ENCODE measurements at regions not wholly inside any gene's neighbourhood (a gene's known extent, or its start where the extent isn't known, plus 50 kb on each side); places are given as distances from the start of the nearest gene placed in this dataset.
"Not testable (repeated sequence)": the region's sequence is repeated elsewhere in the genome, so short reads cannot be mapped to it uniquely, and the experiment has no call there.

- Mint-ChIP-seq H3K27ac (no peak overlapping the region), H3K36me3 (no peaks in the 10 kb centered on the region), H3K4me3 (no peak overlapping the region), H3K4me1 (no peaks in the 10 kb centered on the region), H3K9me3 (peaks cover 9% of the 10 kb centered on the region)
- ATAC-seq (no peak), DNase-seq (ENCODE audit: low spot score in 2 of 2) (no peak)
Measured at GRCh38 chr2:193469251-193469650, 1274.5 kb upstream of the TMEFF2 start.

DNA sequence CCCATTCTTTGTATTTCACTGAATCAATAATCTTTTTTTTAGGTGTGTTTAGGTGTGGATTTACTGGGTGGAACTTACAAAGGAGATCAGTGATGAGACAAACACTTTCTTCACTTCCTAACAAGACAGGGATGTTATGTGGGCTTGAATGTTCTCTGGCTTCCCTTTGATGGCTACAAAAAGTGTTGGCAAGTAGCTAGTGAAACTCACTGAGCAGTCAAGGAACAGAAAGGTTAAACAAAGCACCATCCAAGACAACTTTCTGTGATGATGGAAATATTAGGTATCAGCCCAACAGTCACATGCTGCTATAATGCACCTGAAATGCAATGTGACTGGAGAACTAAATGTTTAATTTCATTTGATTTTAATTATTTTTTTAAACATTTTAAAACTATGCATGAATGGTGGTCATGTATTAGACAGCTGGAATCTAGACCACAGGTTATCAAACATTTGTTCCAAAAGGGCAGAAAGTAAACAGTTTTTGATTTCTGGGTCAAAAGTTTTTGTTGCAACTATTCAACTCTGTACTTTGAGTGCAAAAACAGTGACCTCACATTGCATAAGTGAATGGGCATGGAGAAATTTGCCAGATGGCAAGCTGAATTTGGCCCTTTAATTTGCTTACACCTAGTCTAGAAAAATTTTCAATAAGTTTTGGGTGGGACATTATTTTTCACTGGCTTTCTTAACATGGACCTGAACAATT, 1272.7 kb upstream of the TMEFF2 start:
- ATAC-seq (no peak), DNase-seq (ENCODE audit: low spot score in 2 of 2) (no peak)
- Mint-ChIP-seq H3K4me1 (no peaks in the 10 kb centered on the region), H3K4me3 (no peak overlapping the region), H3K9me3 (peaks cover 9% of the 10 kb centered on the region), H3K36me3 (no peaks in the 10 kb centered on the region), H3K27ac (no peak overlapping the region)

DNA sequence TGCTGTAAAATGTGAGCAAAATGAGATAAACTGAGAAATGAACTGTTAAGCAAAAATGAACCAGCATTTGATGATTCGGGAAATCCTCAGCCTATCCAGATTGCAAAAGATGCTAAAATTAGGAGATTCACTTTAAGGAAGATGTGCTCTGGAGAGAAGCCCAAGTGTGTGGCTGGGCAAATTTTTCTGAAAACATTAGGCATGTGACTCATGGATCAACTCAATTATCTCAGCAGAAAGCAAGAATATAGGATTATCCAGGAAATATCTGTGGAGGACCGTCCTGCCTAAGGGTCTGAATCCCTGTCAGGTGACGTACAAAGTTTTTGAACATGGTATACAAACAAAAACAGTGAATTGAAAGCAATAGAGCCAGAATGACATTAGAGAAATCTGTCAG, 1268.3 kb upstream of the TMEFF2 start:
- ATAC-seq = no peak
- Mint-ChIP-seq H3K4me1 (no peaks in the 10 kb centered on the region), H3K9me3 (peaks cover 11% of the 10 kb centered on the region), H3K27ac (no peak overlapping the region), H3K36me3 (no peaks in the 10 kb centered on the region), H3K4me3 (no peak overlapping the region)
- no peak for DNase-seq (ENCODE audit: low spot score in 2 of 2)

DNA sequence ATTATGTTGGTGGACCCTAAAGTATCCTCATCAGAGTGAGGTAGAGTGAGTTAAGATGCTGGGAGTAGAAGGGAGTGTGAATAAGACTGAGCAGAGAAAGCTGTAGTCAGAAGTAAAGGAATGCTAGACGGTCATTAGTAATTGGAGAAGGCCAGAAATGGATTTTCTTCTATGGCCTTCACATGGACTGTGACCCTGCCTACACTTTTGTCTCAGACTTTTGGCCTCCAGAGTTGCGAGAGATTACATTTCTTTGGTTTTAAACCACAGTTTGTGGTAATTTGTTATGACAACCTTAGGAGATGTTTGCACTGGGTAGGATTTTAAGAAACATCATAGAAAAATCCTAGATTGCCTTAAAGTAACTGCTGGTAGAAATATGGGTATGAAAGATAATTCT, 1267.7 kb upstream of the TMEFF2 start:
- Mint-ChIP-seq H3K9me3 (peaks cover 11% of the 10 kb centered on the region), H3K4me1 (no peaks in the 10 kb centered on the region), H3K27ac (no peak overlapping the region), H3K36me3 (no peaks in the 10 kb centered on the region), H3K4me3 (no peak overlapping the region)
- DNase-seq (ENCODE audit: low spot score in 2 of 2) (no peak), ATAC-seq (no peak)

DNA sequence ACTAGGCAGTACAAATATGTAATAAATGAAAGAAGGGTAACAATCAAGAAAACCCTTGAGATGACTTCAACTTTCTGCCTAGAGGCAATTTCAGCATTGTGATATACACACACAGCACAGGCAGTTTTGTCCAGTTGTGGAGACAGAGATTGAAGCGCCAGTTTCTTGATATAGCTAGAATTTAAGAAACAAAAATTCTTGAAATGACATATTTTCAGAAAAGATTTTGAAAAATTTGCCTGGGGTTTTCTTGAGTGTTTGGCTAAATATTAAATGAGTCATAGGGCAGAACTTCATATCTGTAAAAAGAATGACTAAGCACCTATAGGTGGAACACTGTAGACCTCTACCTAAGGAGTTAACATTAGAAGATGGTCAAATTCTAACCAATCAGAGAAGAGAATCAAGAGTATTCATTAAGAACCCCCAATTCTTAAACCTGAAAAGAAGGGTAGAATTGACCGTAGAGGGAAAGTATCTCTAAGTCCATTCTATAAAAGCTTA, 1266.8 kb upstream of the TMEFF2 start:
- no peak for DNase-seq (ENCODE audit: low spot score in 2 of 2)
- no peak for ATAC-seq
- no peak overlapping the region for H3K27ac Mint-ChIP-seq
- no peaks in the 10 kb centered on the region for H3K36me3 Mint-ChIP-seq
- no peak overlapping the region for H3K4me3 Mint-ChIP-seq
- H3K9me3 Mint-ChIP-seq = peaks cover 13% of the 10 kb centered on the region
- no peaks in the 10 kb centered on the region for H3K4me1 Mint-ChIP-seq

GRCh38 chr2:193446967-193447366, 1252.2 kb upstream of the TMEFF2 start:
- Mint-ChIP-seq H3K27ac (no peak overlapping the region), H3K9me3 (peaks cover 9% of the 10 kb centered on the region), H3K36me3 (no peaks in the 10 kb centered on the region), H3K4me3 (no peak overlapping the region), H3K4me1 (no peaks in the 10 kb centered on the region)
- no peak for DNase-seq (ENCODE audit: low spot score in 2 of 2)
- ATAC-seq = no peak

- DNase-seq (ENCODE audit: low spot score in 2 of 2) = no peak
- Mint-ChIP-seq H3K4me1 (no peaks in the 10 kb centered on the region), H3K36me3 (no peaks in the 10 kb centered on the region), H3K4me3 (no peak overlapping the region), H3K9me3 (peaks cover 13% of the 10 kb centered on the region), H3K27ac (no peak overlapping the region)
- ATAC-seq = no peak
Measured at GRCh38 chr2:193442293-193442692, 1247.6 kb upstream of the TMEFF2 start.

DNA sequence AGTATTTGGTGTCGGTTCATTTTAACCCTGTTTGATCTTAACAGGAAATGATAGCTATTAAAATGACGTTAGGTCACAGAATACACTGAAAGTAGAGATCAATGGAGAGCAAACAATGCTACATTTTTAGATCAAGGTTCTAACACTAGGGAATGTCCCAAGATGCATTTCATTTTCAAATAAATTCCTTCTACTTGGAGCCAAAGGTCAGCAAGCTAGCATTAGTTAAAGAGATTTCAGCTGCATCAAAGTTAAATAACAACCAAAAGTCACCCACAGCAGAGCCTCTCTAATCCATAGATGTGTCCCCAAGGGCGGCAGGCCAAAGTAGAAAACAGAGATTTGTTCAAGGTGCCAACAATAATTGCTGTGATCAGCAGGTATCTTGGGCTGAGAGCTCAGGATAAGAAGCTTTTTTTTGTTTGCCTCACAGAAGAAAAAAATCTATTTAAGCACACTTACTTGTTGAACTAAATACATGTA, 1233.6 kb upstream of the TMEFF2 start:
- H3K9me3 Mint-ChIP-seq = no peaks in the 10 kb centered on the region
- DNase-seq (ENCODE audit: low spot score in 2 of 2) = no peak
- H3K36me3 Mint-ChIP-seq = no peaks in the 10 kb centered on the region
- ATAC-seq = no peak
- H3K4me1 Mint-ChIP-seq = no peaks in the 10 kb centered on the region
- H3K27ac Mint-ChIP-seq = no peak overlapping the region
- no peak overlapping the region for H3K4me3 Mint-ChIP-seq

DNA sequence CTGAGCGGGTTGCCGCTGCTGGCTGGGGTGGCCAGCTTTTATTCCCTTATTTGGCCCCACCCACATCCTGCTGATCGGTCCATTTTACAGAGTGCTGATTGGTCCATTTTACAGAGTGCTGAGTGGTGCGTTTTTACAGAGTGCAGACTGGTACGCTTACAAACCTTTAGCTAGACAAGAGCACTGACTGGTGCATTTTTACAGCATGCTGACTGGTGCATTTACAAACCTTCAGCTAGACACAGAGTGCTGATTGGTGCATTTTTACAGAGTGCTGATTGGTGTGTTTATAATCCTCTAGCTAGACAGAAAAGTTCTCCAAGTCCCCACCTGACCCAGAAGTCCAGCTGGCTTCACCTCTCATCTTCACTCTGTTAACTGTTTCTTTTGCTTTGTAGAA, 1217.6 kb upstream of the TMEFF2 start:
- not testable (repeated sequence) for H3K27ac Mint-ChIP-seq; H3K4me3 Mint-ChIP-seq; H3K36me3 Mint-ChIP-seq; DNase-seq (ENCODE audit: low spot score in 2 of 2); H3K4me1 Mint-ChIP-seq; ATAC-seq
- H3K9me3 Mint-ChIP-seq = peaks cover 14% of the 10 kb centered on the region

DNA sequence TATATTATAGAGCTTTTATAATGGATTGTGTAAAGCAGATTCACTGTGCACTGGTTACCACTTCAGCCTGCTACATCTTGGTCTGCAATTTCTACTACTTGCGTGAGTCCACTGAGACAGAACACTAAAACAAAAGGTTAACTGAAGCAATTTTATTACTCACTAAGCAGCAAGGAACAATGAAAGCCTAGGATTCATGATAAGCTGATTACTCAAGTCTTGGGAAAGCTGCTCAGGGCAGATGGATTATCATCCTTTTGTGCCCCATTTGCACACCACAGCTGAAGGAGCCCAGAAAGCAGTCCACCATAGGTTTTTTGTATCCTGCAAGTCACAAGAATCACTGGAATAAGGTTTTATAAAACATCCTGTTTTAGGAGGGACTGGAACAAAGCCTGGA, 1215.2 kb upstream of the TMEFF2 start:
- no peaks in the 10 kb centered on the region for H3K36me3 Mint-ChIP-seq
- no peak overlapping the region for H3K27ac Mint-ChIP-seq
- peaks cover 11% of the 10 kb centered on the region for H3K9me3 Mint-ChIP-seq
- H3K4me3 Mint-ChIP-seq = no peak overlapping the region
- H3K4me1 Mint-ChIP-seq = no peaks in the 10 kb centered on the region
- ATAC-seq (no peak), DNase-seq (ENCODE audit: low spot score in 2 of 2) (no peak)

GRCh38 chr2:193382583-193382982, 1187.8 kb upstream of the TMEFF2 start:
- Mint-ChIP-seq H3K4me1 (no peaks in the 10 kb centered on the region), H3K4me3 (no peak overlapping the region), H3K27ac (no peak overlapping the region), H3K9me3 (no peaks in the 10 kb centered on the region), H3K36me3 (no peaks in the 10 kb centered on the region)
- DNase-seq (ENCODE audit: low spot score in 2 of 2) = no peak
- no peak for ATAC-seq

- no peaks in the 10 kb centered on the region for H3K4me1 Mint-ChIP-seq
- H3K36me3 Mint-ChIP-seq = no peaks in the 10 kb centered on the region
- ATAC-seq = peak; percentile 60
- no peak overlapping the region for H3K4me3 Mint-ChIP-seq
- no peak overlapping the region for H3K27ac Mint-ChIP-seq
- DNase-seq (ENCODE audit: low spot score in 2 of 2) = no peak
- H3K9me3 Mint-ChIP-seq = peaks cover 2% of the 10 kb centered on the region
Measured at GRCh38 chr2:193377789-193378188, 1183.1 kb upstream of the TMEFF2 start.

DNA sequence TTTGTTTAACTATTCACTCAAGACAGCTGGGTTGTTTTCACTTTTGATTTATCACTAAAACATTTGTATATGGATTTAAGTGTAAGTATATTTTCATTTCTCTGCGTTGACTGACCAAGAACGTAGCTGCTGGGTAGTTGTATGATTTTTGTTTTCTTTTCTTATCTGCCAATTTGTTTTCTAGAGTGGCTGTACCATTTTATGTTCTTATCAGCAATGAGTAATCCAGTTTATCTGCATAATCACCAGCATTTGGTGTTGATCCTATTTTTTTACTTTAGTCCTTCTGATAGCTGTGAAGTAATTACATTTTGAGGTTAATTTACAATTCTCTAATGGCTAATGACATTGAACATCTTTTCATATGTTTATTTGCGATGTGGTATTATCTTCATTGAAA, 1178.4 kb upstream of the TMEFF2 start:
- H3K27ac Mint-ChIP-seq = no peak overlapping the region
- peaks cover 2% of the 10 kb centered on the region for H3K9me3 Mint-ChIP-seq
- H3K36me3 Mint-ChIP-seq = no peaks in the 10 kb centered on the region
- H3K4me1 Mint-ChIP-seq = no peaks in the 10 kb centered on the region
- H3K4me3 Mint-ChIP-seq = no peak overlapping the region
- ATAC-seq (no peak), DNase-seq (ENCODE audit: low spot score in 2 of 2) (no peak)

GRCh38 chr2:193371200-193371599, 1176.5 kb upstream of the TMEFF2 start:
- DNase-seq (ENCODE audit: low spot score in 2 of 2) (no peak), ATAC-seq (no peak)
- Mint-ChIP-seq H3K4me1 (no peaks in the 10 kb centered on the region), H3K27ac (no peak overlapping the region), H3K4me3 (no peak overlapping the region), H3K9me3 (peaks cover 2% of the 10 kb centered on the region), H3K36me3 (no peaks in the 10 kb centered on the region)

GRCh38 chr2:193368615-193369014, 1173.9 kb upstream of the TMEFF2 start:
- Mint-ChIP-seq H3K27ac (no peak overlapping the region), H3K4me3 (no peak overlapping the region), H3K4me1 (no peaks in the 10 kb centered on the region), H3K36me3 (no peaks in the 10 kb centered on the region), H3K9me3 (no peaks in the 10 kb centered on the region)
- DNase-seq (ENCODE audit: low spot score in 2 of 2) (no peak), ATAC-seq (no peak)

- no peak for ATAC-seq
- no peaks in the 10 kb centered on the region for H3K9me3 Mint-ChIP-seq
- no peak overlapping the region for H3K4me3 Mint-ChIP-seq
- no peaks in the 10 kb centered on the region for H3K36me3 Mint-ChIP-seq
- DNase-seq (ENCODE audit: low spot score in 2 of 2) = no peak
- H3K27ac Mint-ChIP-seq = no peak overlapping the region
- H3K4me1 Mint-ChIP-seq = no peaks in the 10 kb centered on the region
Measured at GRCh38 chr2:193357508-193357907, 1162.8 kb upstream of the TMEFF2 start.
